Activated CD4-positive, alpha-beta T cell treated with anti-CD3 and anti-CD28 coated beads for 24 hours (primary cell): ENCODE measurements at regions not wholly inside any gene's neighbourhood (a gene's known extent, or its start where the extent isn't known, plus 50 kb on each side); places are given as distances from the start of the nearest gene placed in this dataset.

Experiments
- DNase-seq, 2 donors: peaks; one replicate each; pipeline ENCODE4 v3.0.0-alpha.2; 2020; ENCODE audit warnings: low read depth in 2 of 2

- DNase-seq: no peak
These were observed 146.5 kb downstream of the GLI2 start for GRCh38 chr2:120881981-120882788.

- DNase-seq: no peak
These were observed 148.2 kb downstream of the GLI2 start for GRCh38 chr2:120883607-120884440.

GRCh38 chr2:120884472-120885290, 149.0 kb downstream of the GLI2 start:
- DNase-seq: no peak

- no peak for DNase-seq
These were observed 149.7 kb downstream of the GLI2 start for GRCh38 chr2:120885321-120885720.

- no peak for DNase-seq
These were observed 150.1 kb downstream of the GLI2 start for GRCh38 chr2:120885749-120886148.

GRCh38 chr2:120886534-120887319, 151.1 kb downstream of the GLI2 start:
- DNase-seq: no peak

GRCh38 chr2:120887320-120887697, 151.6 kb downstream of the GLI2 start:
- no peak for DNase-seq

GRCh38 chr2:120887741-120888231, 152.1 kb downstream of the GLI2 start:
- no peak for DNase-seq

GRCh38 chr2:120888851-120889250, 153.2 kb downstream of the GLI2 start:
- no peak for DNase-seq

GRCh38 chr2:120889936-120890335, 154.3 kb downstream of the GLI2 start:
- DNase-seq: no peak

GRCh38 chr2:120890566-120891360, 155.1 kb downstream of the GLI2 start:
- DNase-seq: no peak

- DNase-seq: no peak
These were observed 156.8 kb downstream of the GLI2 start for GRCh38 chr2:120892271-120892966.

GRCh38 chr2:120892967-120893667, 157.4 kb downstream of the GLI2 start:
- DNase-seq: no peak

GRCh38 chr2:120893811-120894584, 158.3 kb downstream of the GLI2 start:
- no peak for DNase-seq

- no peak for DNase-seq
These were observed 159.3 kb downstream of the GLI2 start for GRCh38 chr2:120894966-120895365.

- DNase-seq: no peak
These were observed 160.5 kb downstream of the GLI2 start for GRCh38 chr2:120896126-120896525.

- no peak for DNase-seq
These were observed 161.2 kb downstream of the GLI2 start for GRCh38 chr2:120896901-120897300.

- no peak for DNase-seq
These were observed 161.7 kb downstream of the GLI2 start for GRCh38 chr2:120897399-120897798.
